HG03575 (cell line): ENCODE measurements at regions not wholly inside any gene's neighbourhood (a gene's known extent, or its start where the extent isn't known, plus 50 kb on each side); places are given as distances from the start of the nearest gene placed in this dataset.

Source experiments
- ATAC-seq: cut with Tn5 transposase; IDR thresholded peaks from one replicate; pipeline ENCODE4 v1.9.1; 2021; ENCODE audit not compliant: unreplicated experiment, insufficient number of reproducible peaks, low FRiP score; ENCODE audit errors: extremely low read depth

DNA sequence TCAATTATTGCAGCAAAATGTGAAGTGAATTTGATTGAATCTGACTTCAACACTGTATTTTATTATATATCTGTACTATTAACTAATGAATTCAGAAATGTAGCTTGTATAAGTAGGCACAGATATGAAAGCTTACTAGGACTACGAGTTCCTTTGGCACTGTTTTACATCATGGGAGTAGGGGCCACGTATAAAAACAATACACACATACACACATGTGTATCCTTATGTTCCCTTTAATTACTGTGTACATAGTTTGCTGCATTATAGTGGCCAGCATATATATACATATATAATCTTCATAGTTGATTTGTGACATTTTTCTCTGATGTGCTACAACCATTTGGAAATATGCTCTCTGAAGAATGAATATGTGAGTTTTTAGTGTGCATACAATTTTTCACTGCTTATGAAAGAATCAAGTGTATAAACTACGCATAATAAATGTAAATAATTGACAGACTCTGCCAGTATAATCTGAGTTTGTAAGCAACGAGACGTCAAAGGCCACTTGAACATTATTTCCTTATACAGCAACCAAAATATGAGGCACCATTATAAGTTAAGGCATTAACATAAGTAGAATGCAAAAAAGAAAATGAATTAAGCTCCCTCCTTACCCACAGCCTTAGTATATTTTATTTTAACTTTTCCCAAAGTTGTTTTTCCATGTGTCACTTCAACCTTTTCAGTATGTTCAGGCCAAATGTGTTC is 98.1 kb upstream of the GALNT5 start:
- ATAC-seq, result no peak

DNA sequence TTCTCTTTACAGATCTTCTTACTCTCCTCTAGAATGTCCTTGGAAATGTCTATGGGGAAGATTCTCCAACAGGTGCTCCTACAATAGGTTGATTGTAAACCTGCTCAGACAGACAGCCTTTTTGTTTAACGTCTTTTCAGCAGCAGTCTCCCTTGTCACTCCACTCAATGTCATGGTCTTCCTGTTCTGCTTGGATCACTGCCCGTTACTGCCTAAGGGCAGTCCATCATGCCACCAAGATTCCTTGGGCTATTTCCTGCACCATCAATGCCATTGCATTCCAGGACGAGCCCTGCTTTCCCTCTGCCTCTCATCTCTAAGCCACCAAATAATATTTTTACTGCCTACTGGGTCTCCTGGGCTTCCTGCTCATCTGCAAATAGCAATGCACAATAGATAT is 97.4 kb upstream of the GALNT5 start:
- no peak for ATAC-seq

DNA sequence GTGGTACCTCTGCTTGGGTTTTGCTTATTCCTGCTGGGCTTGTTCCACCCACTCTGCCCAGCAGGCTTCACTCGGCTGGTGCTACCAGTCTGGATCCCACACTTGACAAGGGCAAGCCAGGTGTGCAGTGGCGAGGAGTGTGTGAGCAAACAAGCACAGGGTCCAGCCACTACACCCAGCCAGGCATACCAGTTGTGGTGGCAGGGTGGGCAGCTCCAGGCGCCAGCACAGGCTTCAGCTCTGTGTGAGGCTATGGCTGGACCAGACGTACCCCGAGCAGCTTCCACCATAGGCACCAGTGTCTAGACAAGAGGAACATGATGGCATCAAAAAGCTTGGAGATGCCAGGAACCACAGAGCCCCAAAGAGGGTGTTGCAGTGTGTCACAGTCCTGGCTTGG is 93.1 kb upstream of the GALNT5 start:
- no peak for ATAC-seq

DNA sequence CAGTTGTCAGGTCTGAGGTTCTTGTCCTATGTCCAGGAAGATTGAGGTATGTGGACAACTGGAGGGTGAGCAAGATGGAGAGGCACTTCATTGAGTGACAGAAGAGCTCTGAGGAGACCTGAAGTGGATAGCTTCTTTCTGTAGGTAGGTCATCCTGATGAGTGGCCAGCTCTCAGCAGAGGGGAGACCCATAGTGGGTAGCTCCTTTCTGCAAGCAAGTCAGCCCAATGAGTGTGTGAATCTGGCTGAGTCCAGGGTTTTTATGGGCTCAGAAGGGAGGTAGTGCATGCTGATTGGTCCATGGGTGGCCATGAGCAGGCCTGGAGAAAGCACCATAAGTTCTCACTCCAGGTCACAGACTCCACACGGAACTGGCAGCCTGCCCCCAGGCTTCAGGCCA is 92.6 kb upstream of the GALNT5 start:
- ATAC-seq, result no peak

DNA sequence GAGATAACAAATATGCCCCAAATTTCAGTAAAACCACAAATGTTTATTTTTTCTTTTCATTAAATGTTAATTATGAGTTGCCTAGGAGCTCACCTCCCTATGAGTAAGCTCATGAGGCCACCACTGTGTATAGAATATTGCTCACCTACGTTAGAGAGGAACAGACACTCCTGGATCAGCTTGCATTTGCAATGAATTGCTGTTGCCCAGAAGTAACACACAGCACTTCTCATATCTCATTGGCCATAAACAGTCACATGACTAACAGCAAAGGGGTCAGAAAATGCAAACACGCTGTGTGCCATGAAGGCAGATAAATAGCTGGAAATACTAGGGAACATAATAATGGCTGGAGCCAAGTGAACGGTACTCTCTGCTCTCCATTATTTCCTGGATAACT is 89.0 kb upstream of the GALNT5 start:
- ATAC-seq, result no peak

DNA sequence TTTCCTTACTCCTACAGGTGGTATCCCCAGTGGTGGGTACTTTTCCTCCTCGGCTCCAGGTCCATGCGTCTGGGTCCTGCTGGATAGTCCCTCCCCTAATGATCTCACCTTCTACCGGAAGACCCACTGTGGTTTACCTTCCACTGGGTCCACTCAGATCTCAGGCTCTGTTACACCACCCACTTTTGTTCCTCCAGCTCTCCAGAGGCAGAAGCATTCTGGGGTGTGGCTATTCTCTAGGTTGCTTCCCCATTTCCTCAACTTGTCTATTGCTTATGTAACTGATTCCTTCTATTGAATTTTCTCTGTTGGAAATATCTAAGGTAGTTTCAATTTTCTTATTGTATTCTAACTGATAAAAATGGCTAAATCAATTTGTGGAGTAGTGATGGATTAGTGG is 87.6 kb upstream of the GALNT5 start:
- ATAC-seq, result no peak

DNA sequence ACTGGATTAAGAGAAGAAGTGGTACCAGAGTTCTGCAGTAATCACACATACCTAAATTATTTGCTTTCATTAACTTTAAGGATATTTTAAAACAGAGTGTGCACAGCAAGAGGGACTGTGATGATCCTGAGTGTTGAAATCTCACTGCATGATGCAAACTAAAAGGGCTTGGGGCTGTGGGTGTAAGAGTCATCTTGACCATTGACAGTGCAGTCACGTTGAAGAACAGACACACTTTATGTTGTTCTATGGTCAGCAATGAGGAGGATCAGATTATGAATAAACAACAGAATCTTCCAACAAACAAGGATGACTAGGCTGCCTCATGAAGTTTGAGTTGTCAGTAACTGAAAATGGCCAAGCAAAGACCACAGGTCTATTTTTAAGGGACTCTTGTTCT is 87.2 kb upstream of the GALNT5 start:
- ATAC-seq, result no peak

DNA sequence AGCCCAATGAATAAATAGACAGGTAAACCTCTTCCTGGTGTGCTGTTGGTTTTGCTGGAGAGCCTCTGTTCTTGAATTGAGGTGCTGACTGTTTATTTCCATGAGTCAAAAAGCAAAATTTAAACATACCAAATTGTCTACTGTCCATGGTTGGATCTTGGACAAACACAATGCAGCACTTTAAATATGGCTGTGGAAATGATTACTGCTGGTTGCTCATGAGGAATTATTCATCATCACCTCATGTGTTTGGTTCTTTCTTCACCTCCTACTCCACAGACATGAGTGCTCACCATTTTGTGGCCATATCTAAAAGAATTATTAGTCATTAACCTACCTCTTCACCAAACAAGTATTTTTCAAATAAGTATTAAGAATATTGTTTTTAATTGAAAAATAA is 85.3 kb upstream of the GALNT5 start:
- no peak for ATAC-seq

DNA sequence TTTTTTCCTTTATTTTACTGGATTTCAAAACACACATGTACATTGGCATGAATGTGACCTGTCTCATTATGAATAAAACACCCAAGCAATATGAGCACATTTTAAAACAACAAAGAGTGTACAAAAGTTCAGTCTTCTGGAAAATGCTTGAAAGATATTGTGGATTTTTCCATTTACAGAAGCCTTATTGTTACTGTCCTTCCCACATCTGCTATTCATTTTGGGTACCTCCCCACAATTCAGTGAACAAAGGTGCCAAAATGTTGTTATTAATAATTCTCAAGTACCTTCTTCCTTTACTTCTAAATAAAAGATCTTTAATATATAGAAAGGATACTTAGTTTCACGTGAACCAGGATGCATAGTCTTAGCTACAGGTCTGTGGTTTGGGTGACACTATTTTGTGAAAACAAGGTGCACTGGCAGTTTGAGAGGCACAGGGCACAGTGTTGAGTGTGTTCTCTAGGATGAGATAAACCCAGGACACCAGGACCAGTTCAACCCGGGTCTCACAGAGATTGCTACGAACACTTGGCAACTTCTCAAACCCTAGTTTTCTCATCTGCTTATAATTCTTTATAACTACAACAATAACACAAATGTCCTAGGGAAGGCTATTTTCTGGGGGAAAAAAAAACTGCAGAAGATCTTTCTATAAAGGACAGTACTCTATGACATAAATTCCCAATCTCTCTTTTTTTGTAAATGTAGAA is 84.5 kb upstream of the GALNT5 start:
- no peak for ATAC-seq

DNA sequence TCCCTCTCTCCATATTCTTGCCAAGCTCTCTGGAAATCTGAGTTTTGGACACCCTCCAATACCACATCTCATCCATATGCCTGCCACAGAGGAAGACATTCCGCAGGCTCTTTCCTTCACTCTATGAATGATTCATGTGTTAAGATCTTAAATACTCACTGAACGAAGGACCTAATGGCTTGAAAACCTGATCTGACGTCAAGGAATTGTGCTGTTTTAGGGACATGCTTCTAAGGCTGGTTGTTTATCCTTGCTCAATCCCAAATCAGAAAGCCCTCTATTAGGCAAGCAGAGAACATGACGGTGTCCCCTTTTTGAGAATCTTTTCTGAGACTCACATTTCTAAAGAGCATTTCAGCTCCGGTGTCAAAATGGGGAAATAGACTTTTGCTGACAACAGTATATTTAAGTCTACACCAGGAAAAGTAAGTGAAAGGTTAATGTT is 83.7 kb upstream of the GALNT5 start:
- ATAC-seq, result no peak

DNA sequence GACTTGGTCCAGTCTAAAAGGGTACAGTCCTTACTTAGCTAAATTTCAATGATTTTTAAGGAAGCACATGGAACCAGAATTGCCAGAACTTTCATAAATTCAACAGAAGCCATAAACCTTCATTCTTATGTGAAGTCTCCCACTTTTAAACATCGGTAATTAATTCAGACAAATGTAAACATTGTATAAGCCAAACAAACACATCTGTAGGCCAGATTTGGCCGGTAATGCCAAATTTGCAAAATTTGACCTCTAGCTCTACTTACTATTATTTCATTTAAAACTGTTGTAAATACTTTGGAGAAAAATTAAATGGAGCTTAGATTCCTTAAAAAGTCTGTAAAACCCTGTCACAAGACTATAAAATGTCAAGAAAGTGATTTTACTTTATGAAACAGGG is 83.2 kb upstream of the GALNT5 start:
- ATAC-seq, result no peak

DNA sequence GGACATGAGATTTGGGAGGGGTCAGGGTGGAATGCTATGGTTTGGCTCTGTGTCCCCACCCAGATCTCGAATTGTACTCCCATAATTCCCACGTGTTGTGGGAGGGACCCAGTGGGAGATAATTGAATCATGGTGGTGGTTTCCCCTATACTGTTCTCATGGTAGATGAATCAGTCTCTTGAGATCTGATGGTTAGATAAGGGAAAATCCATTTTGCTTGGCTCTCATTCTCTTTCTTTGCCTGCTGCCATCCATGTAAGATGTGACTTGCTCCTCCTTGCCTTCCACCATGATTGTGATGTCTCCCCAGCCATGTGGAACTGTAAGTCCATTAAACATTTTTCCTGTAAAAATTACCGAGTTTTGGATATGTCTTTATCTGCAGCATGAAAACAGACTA is 80.9 kb upstream of the GALNT5 start:
- no peak for ATAC-seq

DNA sequence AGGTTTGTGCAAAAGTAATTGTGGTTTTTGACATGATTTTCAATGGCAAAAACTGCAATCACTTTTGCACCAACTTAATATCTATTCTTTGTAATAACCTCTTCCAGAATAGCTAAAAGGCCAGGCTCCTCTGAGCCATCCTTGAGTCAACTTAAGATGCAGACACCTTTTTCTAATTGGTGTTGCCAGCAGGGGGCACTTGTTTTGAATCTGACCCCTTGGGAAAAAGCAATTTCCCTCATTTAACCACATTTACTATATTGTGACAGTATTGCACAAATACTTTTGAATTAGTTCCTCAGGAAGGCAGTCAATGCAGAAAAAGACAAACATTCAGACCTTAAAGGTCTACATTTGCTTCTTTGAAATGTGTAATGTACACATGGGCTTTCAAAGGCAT is 78.6 kb upstream of the GALNT5 start:
- ATAC-seq, result no peak

DNA sequence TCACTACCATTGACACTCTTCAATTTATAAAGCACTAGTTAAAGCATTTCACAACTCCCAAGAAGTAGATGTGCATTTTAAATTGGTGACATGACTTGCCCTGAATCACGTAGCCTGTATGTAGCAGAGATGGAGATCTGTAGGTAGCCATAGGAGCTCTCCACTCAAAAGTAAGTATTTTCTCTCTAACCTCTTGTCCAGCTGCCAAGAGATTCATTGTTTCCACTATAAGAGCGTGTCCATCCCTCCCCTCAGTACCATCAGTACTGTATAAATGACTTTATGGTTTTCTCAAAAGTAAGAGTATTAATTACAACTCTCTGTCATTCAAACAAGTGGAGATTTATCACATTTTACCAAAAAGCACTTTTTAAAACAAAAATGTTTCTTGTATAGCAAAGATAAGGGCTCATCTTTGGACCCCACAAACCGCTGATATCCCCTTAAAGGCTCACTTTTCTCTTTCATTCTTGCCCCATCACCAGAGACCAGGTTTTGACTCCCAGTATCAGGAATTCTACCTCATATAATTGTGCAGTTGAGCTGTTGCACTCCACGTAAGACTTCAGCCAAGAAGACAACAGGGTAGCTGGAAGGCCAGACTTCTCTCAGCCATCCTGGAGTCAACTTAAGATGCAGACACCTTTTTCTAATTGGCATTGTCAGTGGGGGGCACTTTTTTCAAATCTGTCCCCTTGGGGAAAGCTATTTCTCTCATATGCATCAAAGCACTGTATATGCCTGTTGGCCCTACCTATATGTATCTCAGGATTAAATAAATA is 78.0 kb upstream of the GALNT5 start:
- ATAC-seq, result no peak

DNA sequence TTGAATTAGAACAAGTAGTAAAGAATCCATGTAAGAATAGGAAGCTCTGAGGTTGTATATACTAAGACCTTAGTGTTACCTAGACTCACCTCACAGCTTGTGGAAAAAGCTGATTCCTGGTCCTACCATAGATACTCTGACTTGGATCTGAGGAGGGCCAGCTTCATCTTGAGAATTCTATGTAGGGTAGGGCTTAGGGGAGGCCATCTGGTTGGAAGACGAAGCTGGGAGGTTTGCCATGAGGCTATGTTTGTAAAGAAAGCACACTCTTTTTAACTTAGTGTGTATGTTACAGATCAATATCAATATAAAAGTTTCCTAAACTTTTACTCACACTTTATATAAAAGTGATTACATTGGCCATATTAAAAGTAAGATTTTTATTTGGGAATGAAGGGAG is 77.1 kb upstream of the GALNT5 start:
- no peak for ATAC-seq

DNA sequence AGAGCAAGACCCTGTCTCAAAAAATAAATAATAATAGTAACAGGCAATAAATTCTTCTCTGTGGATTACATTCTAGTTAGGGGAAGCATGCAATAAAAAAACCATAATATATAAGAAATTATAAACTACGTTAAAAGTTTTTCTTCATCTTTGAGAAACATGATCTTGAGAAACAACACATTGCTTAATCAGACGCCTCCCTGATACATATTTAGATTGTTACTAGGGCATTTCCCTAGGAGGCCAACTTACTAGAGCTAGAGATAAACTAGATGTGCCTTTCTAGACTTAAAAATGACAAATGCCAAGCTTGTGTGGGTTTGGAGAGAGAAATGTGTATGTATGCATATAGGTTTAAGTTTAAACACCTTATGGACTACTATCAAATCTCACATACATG is 76.3 kb upstream of the GALNT5 start:
- no peak for ATAC-seq

DNA sequence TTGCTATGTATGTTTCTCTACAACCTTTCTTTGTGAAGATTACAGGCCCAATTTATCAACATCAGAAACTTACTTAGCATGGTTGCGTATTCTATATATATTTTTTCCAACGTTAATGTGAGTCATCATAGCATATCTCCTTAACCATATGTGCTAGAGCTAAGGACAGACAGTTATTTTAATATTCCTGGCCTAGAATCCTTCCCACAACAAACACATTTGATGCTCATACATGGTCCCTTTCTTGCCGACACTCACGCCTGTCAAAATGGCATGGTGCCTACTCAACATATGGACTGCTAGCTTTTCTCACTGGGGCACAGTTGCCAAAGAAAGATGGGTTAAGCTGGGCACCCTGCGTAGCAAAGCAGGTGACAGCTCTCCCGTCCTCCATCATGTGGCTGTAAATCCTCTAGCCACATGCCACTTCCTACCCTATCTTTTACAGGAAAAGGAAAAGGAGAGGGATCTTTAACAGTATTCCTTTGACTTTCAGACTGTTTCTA is 75.2 kb upstream of the GALNT5 start:
- no peak for ATAC-seq

DNA sequence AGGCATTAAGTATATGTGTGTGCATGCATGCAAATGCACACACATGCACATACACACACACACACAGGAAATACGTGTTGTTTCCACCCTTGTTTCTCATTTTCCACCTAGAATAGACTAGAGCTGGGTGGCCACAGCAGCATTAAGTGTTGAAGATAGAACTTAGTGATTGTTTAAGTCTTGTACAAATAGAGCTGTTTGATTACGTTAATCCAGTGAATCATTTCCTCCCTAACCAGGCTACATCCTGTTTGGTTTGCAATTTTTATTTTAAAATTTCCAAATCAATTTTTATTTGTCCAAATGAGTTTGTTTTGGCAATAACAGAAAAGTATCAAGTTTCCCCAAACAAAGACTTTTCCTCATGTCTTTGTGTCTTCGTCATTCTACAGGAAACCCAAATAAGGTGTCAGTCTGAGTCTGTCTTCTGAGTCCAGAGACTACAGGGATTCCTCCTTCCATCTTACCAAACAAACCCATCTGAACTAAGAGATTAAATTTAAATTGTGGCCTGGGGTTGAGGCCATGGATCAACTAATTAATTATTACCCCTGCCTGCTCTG is 74.6 kb upstream of the GALNT5 start:
- no peak for ATAC-seq

DNA sequence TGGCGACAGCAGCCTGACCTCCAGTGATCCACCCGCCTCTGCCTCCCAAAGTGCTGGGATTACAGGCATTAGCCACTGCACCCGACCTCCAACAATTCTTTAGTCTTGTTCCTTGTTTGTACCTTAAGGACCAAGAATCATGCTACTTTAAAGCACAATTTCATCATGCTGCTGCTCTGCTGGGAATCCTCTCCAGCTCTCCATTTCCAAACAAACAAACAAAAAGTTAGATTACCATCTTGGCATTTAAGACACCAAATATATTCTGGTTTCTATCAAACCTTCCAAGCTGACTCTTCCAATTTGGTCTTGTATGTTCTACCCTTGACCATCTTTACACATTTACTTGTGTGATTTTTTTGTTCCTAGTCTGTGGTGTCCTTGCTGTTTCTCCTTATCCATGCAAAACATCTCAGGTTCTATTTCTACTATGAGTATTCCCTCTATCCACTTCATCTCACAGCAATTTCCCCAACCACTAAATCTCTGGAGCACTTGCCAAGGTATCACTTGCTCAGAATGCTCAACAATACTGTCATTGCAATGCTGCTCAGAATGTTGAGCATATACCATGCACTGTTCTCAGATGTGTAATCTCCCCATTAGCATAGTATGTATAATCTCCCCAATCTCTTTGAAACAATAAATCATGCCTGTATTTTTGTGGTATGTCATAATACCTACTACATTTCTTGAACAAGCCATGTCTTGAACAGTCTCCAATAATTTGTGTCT is 73.2 kb upstream of the GALNT5 start:
- no peak for ATAC-seq
